Upper lobe of right lung (tissue), 1 donor: ENCODE measurements at regions not wholly inside any gene's neighbourhood (a gene's known extent, or its start where the extent isn't known, plus 50 kb on each side); places are given as distances from the start of the nearest gene placed in this dataset.

ENCODE experiments used
- ATAC-seq: fragments of 200-7000 bp; cut with Tn5 transposase; one replicate; pipeline ENCODE4 v1.9.1; 2020; ENCODE audit warnings: mild to moderate bottlenecking, moderate library complexity
- DNase-seq: peaks from one replicate; pipeline ENCODE4 v3.0.0-alpha.2; 2020
- H3K27ac ChIP-seq: fragments of 200-600 bp; one replicate; pipeline ENCODE4 v1.8.0; 2022
- H3K27me3 ChIP-seq: fragments of 200-600 bp; one replicate; pipeline ENCODE4 v1.8.0; 2022; ENCODE audit warnings: mild to moderate bottlenecking
- H3K36me3 ChIP-seq: fragments of 200-600 bp; one replicate; pipeline ENCODE4 v1.8.0; 2022
- H3K4me1 ChIP-seq: fragments of 200-600 bp; one replicate; pipeline ENCODE4 v1.8.0; 2022
- H3K4me3 ChIP-seq: fragments of 200-600 bp; one replicate; pipeline ENCODE4 v1.8.0; 2022; ENCODE audit warnings: mild to moderate bottlenecking
- H3K9me3 ChIP-seq: fragments of 200-600 bp; one replicate; pipeline ENCODE4 v1.8.0; 2022
- CTCF ChIP-seq: fragments of 200-600 bp; IDR thresholded peaks from one replicate; pipeline ENCODE4 v1.8.0; 2022; ENCODE audit warnings: antibody characterized with exemption
- intact Hi-C: fragments of 100-400 bp; cut with DNase I; formaldehyde crosslinking; loops from one replicate; pipeline ENCODE4 v1.11.0; 2022
- donor health status: DM: no; HTN: yes; CAD: no; lungs with severe emphysema.

- intact Hi-C loops, result no loop called here
- no peak overlapping the region for H3K4me3 ChIP-seq
- no peaks in the 10 kb centered on the region for H3K9me3 ChIP-seq
- no peak for DNase-seq
- no peak for TF ChIP-seq CTCF
- ATAC-seq, result no peak
- H3K27me3 ChIP-seq, result no peaks in the 10 kb centered on the region
- no peaks in the 10 kb centered on the region for H3K4me1 ChIP-seq
- no peak overlapping the region for H3K27ac ChIP-seq
- H3K36me3 ChIP-seq, result no peaks in the 10 kb centered on the region
Measured at GRCh38 chr2:790081-790480, 112.9 kb upstream of the TMEM18 start.

GRCh38 chr2:789529-789928 is 112.3 kb upstream of the TMEM18 start:
- Histone ChIP-seq H3K4me3 (no peak overlapping the region), H3K9me3 (no peaks in the 10 kb centered on the region), H3K4me1 (no peaks in the 10 kb centered on the region), H3K27me3 (no peaks in the 10 kb centered on the region), H3K27ac (no peak overlapping the region), H3K36me3 (no peaks in the 10 kb centered on the region)
- TF ChIP-seq CTCF, result no peak
- DNase-seq (no peak), ATAC-seq (no peak)
- intact Hi-C loops, result no loop called here

GRCh38 chr2:788227-789032 is 111.2 kb upstream of the TMEM18 start:
- Histone ChIP-seq H3K9me3 (no peaks in the 10 kb centered on the region), H3K27ac (no peak overlapping the region), H3K27me3 (no peaks in the 10 kb centered on the region), H3K36me3 (no peaks in the 10 kb centered on the region), H3K4me3 (no peak overlapping the region), H3K4me1 (no peaks in the 10 kb centered on the region)
- ATAC-seq (no peak), DNase-seq (no peak)
- intact Hi-C loops, result no loop called here
- no peak for TF ChIP-seq CTCF

- no peaks in the 10 kb centered on the region for H3K27me3 ChIP-seq
- no peaks in the 10 kb centered on the region for H3K36me3 ChIP-seq
- ATAC-seq (no peak), DNase-seq (no peak)
- no peak overlapping the region for H3K4me3 ChIP-seq
- H3K4me1 ChIP-seq, result no peaks in the 10 kb centered on the region
- H3K9me3 ChIP-seq, result no peaks in the 10 kb centered on the region
- intact Hi-C loops, result no loop called here
- no peak overlapping the region for H3K27ac ChIP-seq
- TF ChIP-seq CTCF, result no peak
Measured at GRCh38 chr2:784753-785152, 107.5 kb upstream of the TMEM18 start.

GRCh38 chr2:780581-780980 is 103.4 kb upstream of the TMEM18 start:
- Histone ChIP-seq H3K9me3 (no peaks in the 10 kb centered on the region), H3K4me3 (no peak overlapping the region), H3K36me3 (no peaks in the 10 kb centered on the region), H3K27me3 (no peaks in the 10 kb centered on the region), H3K27ac (no peak overlapping the region), H3K4me1 (no peaks in the 10 kb centered on the region)
- intact Hi-C loops, result no loop called here
- no peak for ATAC-seq
- no peak for DNase-seq
- TF ChIP-seq CTCF, result no peak

- Histone ChIP-seq H3K27me3 (no peaks in the 10 kb centered on the region), H3K36me3 (no peaks in the 10 kb centered on the region), H3K4me1 (no peaks in the 10 kb centered on the region), H3K27ac (no peak overlapping the region), H3K4me3 (no peak overlapping the region), H3K9me3 (no peaks in the 10 kb centered on the region)
- ATAC-seq (no peak), DNase-seq (no peak)
- no peak for TF ChIP-seq CTCF
- intact Hi-C loops, result no loop called here
Measured at GRCh38 chr2:780002-780401, 102.8 kb upstream of the TMEM18 start.
